ENCODE measurements at regions not wholly inside any gene's neighbourhood (a gene's known extent, or its start where the extent isn't known, plus 50 kb on each side); places are given as distances from the start of the nearest gene placed in this dataset.

- H3K27ac ChIP-seq, result no peak overlapping the region
- TF ChIP-seq POLR2A (IDR thresholded peaks at IDR 0.05), result no peak
- no peak for TF ChIP-seq CTCF (IDR thresholded peaks at IDR 0.05)
- WGBS, 2 donors, result 84 to 93% methylated on average over 1 of the region's 1 CpG
- peaks cover 0 to 11% (median 0%) of the 10 kb centered on the region in 3 donors for H3K9me3 ChIP-seq
- no peaks in the 10 kb centered on the region for H3K27me3 ChIP-seq
- intact Hi-C loops (cut with DNase I), result no loop called here
- no peaks in the 10 kb centered on the region for H3K36me3 ChIP-seq (replicated peaks in 1 of 2; ENCODE audit: insufficient read depth in 1 of 2, low read depth in 2 of 2)
- DNase-seq, result no peak
- peaks cover 4% of the 10 kb centered on the region for H3K4me1 ChIP-seq
- ATAC-seq, result no peak
- H3K4me3 ChIP-seq, result no peak overlapping the region
These were observed 259.5 kb downstream of the MSRB3 start for GRCh38 chr12:65537978-65538377.

GRCh38 chr12:65539023-65539422, 260.5 kb downstream of the MSRB3 start:
- WGBS, 2 donors, result 63% methylated on average over 1 of the region's 1 CpG
- ATAC-seq, result no peak

GRCh38 chr12:65540140-65540539, 261.7 kb downstream of the MSRB3 start:
- H3K4me1 ChIP-seq, result no peaks in the 10 kb centered on the region
- intact Hi-C loops (cut with DNase I), result no loop called here
- no peak overlapping the region for H3K4me3 ChIP-seq
- no peak for TF ChIP-seq POLR2A (IDR thresholded peaks at IDR 0.05)
- no peak for TF ChIP-seq CTCF (IDR thresholded peaks at IDR 0.05)
- H3K36me3 ChIP-seq (replicated peaks in 1 of 2; ENCODE audit: insufficient read depth in 1 of 2, low read depth in 2 of 2), result no peaks in the 10 kb centered on the region
- H3K27me3 ChIP-seq, result no peaks in the 10 kb centered on the region
- no peak overlapping the region for H3K27ac ChIP-seq
- ATAC-seq, result no peak
- DNase-seq, result no peak
- WGBS, 2 donors, result 81 to 90% methylated on average over 1 of the region's 1 CpG
- peaks cover 0 to 11% (median 0%) of the 10 kb centered on the region in 3 donors for H3K9me3 ChIP-seq

More at GRCh38 chr12:65539023-65539422, 260.5 kb downstream of the MSRB3 start:
- DNase-seq, result no peak
- intact Hi-C loops (cut with DNase I), result no loop called here
- Histone ChIP-seq H3K9me3 (peaks cover 0 to 11% (median 0%) of the 10 kb centered on the region in 3 donors), H3K36me3 (replicated peaks in 1 of 2; ENCODE audit: insufficient read depth in 1 of 2, low read depth in 2 of 2) (no peaks in the 10 kb centered on the region), H3K4me3 (no peak overlapping the region), H3K4me1 (peaks cover under 1% of the 10 kb centered on the region), H3K27me3 (no peaks in the 10 kb centered on the region), H3K27ac (no peak overlapping the region)
- TF ChIP-seq POLR2A (IDR thresholded peaks at IDR 0.05) (no peak), CTCF (IDR thresholded peaks at IDR 0.05) (no peak)

GRCh38 chr12:65546528-65546927, 268.0 kb downstream of the MSRB3 start:
- no peak overlapping the region for H3K27ac ChIP-seq
- WGBS, 2 donors, result 77 to 84% methylated on average over 4 of the region's 4 CpGs
- DNase-seq, result no peak
- TF ChIP-seq CTCF (IDR thresholded peaks at IDR 0.05), result no peak
- no peak for TF ChIP-seq POLR2A (IDR thresholded peaks at IDR 0.05)
- no peaks in the 10 kb centered on the region for H3K27me3 ChIP-seq
- no peak overlapping the region for H3K4me3 ChIP-seq
- no peak for ATAC-seq
- no peaks in the 10 kb centered on the region for H3K9me3 ChIP-seq
- H3K4me1 ChIP-seq, result no peaks in the 10 kb centered on the region
- intact Hi-C loops (cut with DNase I), result no loop called here
- H3K36me3 ChIP-seq (replicated peaks in 1 of 2; ENCODE audit: insufficient read depth in 1 of 2, low read depth in 2 of 2), result no peaks in the 10 kb centered on the region

- Histone ChIP-seq H3K27ac (no peak overlapping the region), H3K4me3 (no peak overlapping the region), H3K27me3 (no peaks in the 10 kb centered on the region), H3K4me1 (peaks cover 3% of the 10 kb centered on the region), H3K36me3 (replicated peaks in 1 of 2; ENCODE audit: insufficient read depth in 1 of 2, low read depth in 2 of 2) (no peaks in the 10 kb centered on the region), H3K9me3 (no peaks in the 10 kb centered on the region)
- WGBS, 2 donors, result 18 to 29% methylated on average over 13 to 22 of the region's 22 CpGs
- TF ChIP-seq CTCF (IDR thresholded peaks at IDR 0.05) (peak; percentile 72 to 86 (median 81)), POLR2A (IDR thresholded peaks at IDR 0.05) (no peak)
- intact Hi-C loops (cut with DNase I), result no loop called here
- peak; percentile 98 for ATAC-seq
- DNase-seq, result peak; percentile 75 to 84 (median 82)
These were observed 267.4 kb upstream of the HMGA2 start for GRCh38 chr12:65556676-65557437.

Data from body of pancreas (tissue), 4 donors.